Keratinocyte (primary cell): ENCODE measurements at regions not wholly inside any gene's neighbourhood (a gene's known extent, or its start where the extent isn't known, plus 50 kb on each side); places are given as distances from the start of the nearest gene placed in this dataset.

Experiments used
- DNase-seq: peaks from one replicate; pipeline ENCODE4 v3.0.0-alpha.2; 2011; ENCODE audit warnings: low read depth, missing footprints, low spot score
- FAIRE-seq: peaks from 2 replicates; lab custom pipeline; 2011; peaks lifted over from hg19 to GRCh38; lab: Jason Lieb, UNC
- H2AFZ ChIP-seq: 2 replicates; pipeline ENCODE4 v1.6.0; 2012; ENCODE audit warnings: low read length, control low read depth, inconsistent platforms; ENCODE audit not compliant: control insufficient read depth
- H3K27ac ChIP-seq: 2 replicates; pipeline ENCODE4 v1.5.1; 2011; ENCODE audit warnings: low read length; ENCODE audit not compliant: control insufficient read depth, insufficient read depth
- H3K27me3 ChIP-seq: 3 replicates; pipeline ENCODE4 v1.6.0; 2011; ENCODE audit warnings: low read length; ENCODE audit not compliant: control insufficient read depth, insufficient read depth; ENCODE audit errors: extremely low read depth
- H3K36me3 ChIP-seq, 2 experiments: 2 replicates in 1 of 2; 3 replicates in 1 of 2; pipeline ENCODE4 v1.5.1; 2011; ENCODE audit warnings: low read length in 2 of 2, mild to moderate bottlenecking in 1 of 2; ENCODE audit not compliant: control insufficient read depth in 2 of 2, insufficient read depth in 2 of 2; ENCODE audit errors: extremely low read depth in 1 of 2
- H3K4me1 ChIP-seq: 3 replicates; pipeline ENCODE4 v1.5.1; 2011; ENCODE audit warnings: low read length; ENCODE audit not compliant: control insufficient read depth, insufficient read depth; ENCODE audit errors: extremely low read depth
- H3K4me2 ChIP-seq: 3 replicates; pipeline ENCODE4 v1.6.0; 2011; ENCODE audit warnings: low read depth, low read length; ENCODE audit not compliant: control insufficient read depth, insufficient read depth; ENCODE audit errors: extremely low read depth
- H3K4me3 ChIP-seq, 3 experiments: fragments of 200-600 bp in 1 of 3; sonication (generic) in 1 of 3; 2 replicates in 2 of 3; 3 replicates in 1 of 3; pipeline ENCODE4 v1.5.1; 2011 to 2016; ENCODE audit warnings: low read length in 3 of 3, mild to moderate bottlenecking in 3 of 3, control low read depth in 2 of 3, inconsistent platforms in 1 of 3, low read depth in 1 of 3, mixed read lengths in 1 of 3, mixed run types in 1 of 3, moderate library complexity in 1 of 3; ENCODE audit not compliant: control insufficient read depth in 2 of 3, insufficient read depth in 2 of 3; ENCODE audit errors: extremely low read depth in 1 of 3
- H3K79me2 ChIP-seq: 2 replicates; pipeline ENCODE4 v1.6.0; 2012; ENCODE audit warnings: low read length; ENCODE audit not compliant: control insufficient read depth, insufficient read depth
- H3K9ac ChIP-seq: 3 replicates; pipeline ENCODE4 v1.6.0; 2011; ENCODE audit warnings: low read length; ENCODE audit not compliant: control insufficient read depth, insufficient read depth; ENCODE audit errors: extremely low read depth
- H3K9me1 ChIP-seq: 3 replicates; pipeline ENCODE4 v1.6.0; 2011; ENCODE audit warnings: low read length; ENCODE audit not compliant: control insufficient read depth, insufficient read depth; ENCODE audit errors: extremely low read depth
- H3K9me3 ChIP-seq: 2 replicates; pipeline ENCODE4 v1.5.1; 2012; ENCODE audit warnings: low read depth, low read length; ENCODE audit not compliant: control insufficient read depth
- H4K20me1 ChIP-seq: 3 replicates; pipeline ENCODE4 v1.6.0; 2011; ENCODE audit warnings: low read length; ENCODE audit not compliant: control insufficient read depth, insufficient read depth; ENCODE audit errors: extremely low read depth
- EZH2 ChIP-seq: IDR thresholded peaks from one replicate; pipeline ENCODE4 v1.6.1; 2012; ENCODE audit warnings: inconsistent platforms, mild to moderate bottlenecking, low read length, moderate library complexity
- dilution Hi-C: fragments of 300-500 bp; cut with MboI; formaldehyde crosslinking; loops from one replicate; pipeline ENCODE4 v1.7.0; 2020; ENCODE audit warnings: low sequenced_read_pairs; ENCODE audit not compliant: extremely low pct_ligation_motif_present
- TF ChIP-seq, protein P1 (sequence below), 3 experiments: IDR thresholded peaks in 1 of 3; conservative IDR thresholded peaks in 1 of 3; optimal IDR thresholded peaks in 1 of 3; 2 replicates in 2 of 3; 3 replicates in 1 of 3; pipeline versions ENCODE3 to v1.5.1; 2011; ENCODE audit warnings: low read length in 3 of 3, mild to moderate bottlenecking in 3 of 3, moderate library complexity in 2 of 3, control low read depth in 1 of 3, inconsistent platforms in 1 of 3; ENCODE audit not compliant: insufficient read depth in 2 of 3; ENCODE audit errors: extremely low read depth in 1 of 3

GRCh38 chr3:22933051-22933840 lies 269.9 kb upstream of the UBE2E2 start:
- dilution Hi-C loops: no loop called here
- no peak for FAIRE-seq
- DNase-seq: no peak

DNA sequence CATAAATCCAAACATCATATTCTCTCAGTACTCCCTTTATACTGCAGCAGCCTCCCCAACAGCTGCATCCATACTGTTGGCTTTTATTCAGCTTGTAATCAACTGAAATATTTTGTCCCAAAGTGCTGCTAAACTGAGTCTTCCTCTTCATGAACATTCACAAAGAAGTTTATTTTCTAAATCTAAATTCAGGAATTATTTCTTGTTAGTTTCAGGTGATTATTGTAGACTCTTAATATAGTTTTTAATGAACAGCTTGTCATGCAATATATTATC lies 269.3 kb upstream of the UBE2E2 start:
- no peaks in the 10 kb centered on the region for H3K9me1 ChIP-seq
- no peak for DNase-seq
- no peaks in the 10 kb centered on the region for H3K4me1 ChIP-seq
- H3K9ac ChIP-seq: no peak overlapping the region
- no peaks in the 10 kb centered on the region for H3K27me3 ChIP-seq
- H4K20me1 ChIP-seq: no peaks in the 10 kb centered on the region
- H3K27ac ChIP-seq: no peak overlapping the region
- no peak overlapping the region for H3K4me2 ChIP-seq
- TF ChIP-seq, protein P1, sequence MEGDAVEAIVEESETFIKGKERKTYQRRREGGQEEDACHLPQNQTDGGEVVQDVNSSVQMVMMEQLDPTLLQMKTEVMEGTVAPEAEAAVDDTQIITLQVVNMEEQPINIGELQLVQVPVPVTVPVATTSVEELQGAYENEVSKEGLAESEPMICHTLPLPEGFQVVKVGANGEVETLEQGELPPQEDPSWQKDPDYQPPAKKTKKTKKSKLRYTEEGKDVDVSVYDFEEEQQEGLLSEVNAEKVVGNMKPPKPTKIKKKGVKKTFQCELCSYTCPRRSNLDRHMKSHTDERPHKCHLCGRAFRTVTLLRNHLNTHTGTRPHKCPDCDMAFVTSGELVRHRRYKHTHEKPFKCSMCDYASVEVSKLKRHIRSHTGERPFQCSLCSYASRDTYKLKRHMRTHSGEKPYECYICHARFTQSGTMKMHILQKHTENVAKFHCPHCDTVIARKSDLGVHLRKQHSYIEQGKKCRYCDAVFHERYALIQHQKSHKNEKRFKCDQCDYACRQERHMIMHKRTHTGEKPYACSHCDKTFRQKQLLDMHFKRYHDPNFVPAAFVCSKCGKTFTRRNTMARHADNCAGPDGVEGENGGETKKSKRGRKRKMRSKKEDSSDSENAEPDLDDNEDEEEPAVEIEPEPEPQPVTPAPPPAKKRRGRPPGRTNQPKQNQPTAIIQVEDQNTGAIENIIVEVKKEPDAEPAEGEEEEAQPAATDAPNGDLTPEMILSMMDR (optimal IDR thresholded peaks at IDR 0.05 in 1 of 3, IDR thresholded peaks at IDR 0.05 in 1 of 3, conservative IDR thresholded peaks at IDR 0.05 in 1 of 3; ENCODE audit: extremely low read depth in 1 of 3, insufficient read depth in 2 of 3, low read length in 3 of 3): no peak
- no peak for TF ChIP-seq EZH2
- no peaks in the 10 kb centered on the region for H3K9me3 ChIP-seq
- no peaks in the 10 kb centered on the region for H3K79me2 ChIP-seq
- dilution Hi-C loops: no loop called here
- no peaks in the 10 kb centered on the region for H3K36me3 ChIP-seq
- no peak for FAIRE-seq
- H3K4me3 ChIP-seq: no peak overlapping the region
- H2AFZ ChIP-seq: no peak overlapping the region

More at GRCh38 chr3:22933051-22933840, 269.9 kb upstream of the UBE2E2 start:
- no peak overlapping the region for H3K4me2 ChIP-seq
- no peaks in the 10 kb centered on the region for H3K4me1 ChIP-seq
- no peaks in the 10 kb centered on the region for H3K9me3 ChIP-seq
- no peak overlapping the region for H3K27ac ChIP-seq
- H3K4me3 ChIP-seq: no peak overlapping the region
- H3K79me2 ChIP-seq: no peaks in the 10 kb centered on the region
- H4K20me1 ChIP-seq: no peaks in the 10 kb centered on the region
- no peaks in the 10 kb centered on the region for H3K27me3 ChIP-seq
- no peak overlapping the region for H3K9ac ChIP-seq
- TF ChIP-seq, protein P1 (optimal IDR thresholded peaks at IDR 0.05 in 1 of 3, IDR thresholded peaks at IDR 0.05 in 1 of 3, conservative IDR thresholded peaks at IDR 0.05 in 1 of 3; ENCODE audit: extremely low read depth in 1 of 3, insufficient read depth in 2 of 3, low read length in 3 of 3): no peak
- TF ChIP-seq EZH2: no peak
- no peaks in the 10 kb centered on the region for H3K9me1 ChIP-seq
- no peaks in the 10 kb centered on the region for H3K36me3 ChIP-seq
- no peak overlapping the region for H2AFZ ChIP-seq
